Hepatocyte (in vitro differentiated cells): ENCODE measurements at regions not wholly inside any gene's neighbourhood (a gene's known extent, or its start where the extent isn't known, plus 50 kb on each side); places are given as distances from the start of the nearest gene placed in this dataset.

Experiments
- DNase-seq: peaks from one replicate; pipeline ENCODE4 v3.0.0-alpha.2; 2016; ENCODE audit warnings: low spot score
- H2AFZ ChIP-seq: fragments of 200-600 bp; sonication (generic); 2 replicates; pipeline ENCODE4 v1.6.0; 2016; ENCODE audit warnings: antibody characterized with exemption, mild to moderate bottlenecking
- H3K27ac ChIP-seq: fragments of 200-600 bp; sonication (generic); 2 replicates; pipeline ENCODE4 v1.5.1; 2016; ENCODE audit warnings: mild to moderate bottlenecking
- H3K27me3 ChIP-seq: fragments of 200-600 bp; sonication (generic); 2 replicates; pipeline ENCODE4 v1.6.1; 2016
- H3K36me3 ChIP-seq: fragments of 200-600 bp; sonication (generic); replicated peaks from 2 replicates; pipeline ENCODE4 v1.5.1; 2016; ENCODE audit warnings: low read depth; ENCODE audit not compliant: insufficient read depth
- H3K4me1 ChIP-seq: fragments of 200-600 bp; sonication (generic); 2 replicates; pipeline ENCODE4 v1.5.1; 2016; ENCODE audit warnings: mild to moderate bottlenecking, moderate library complexity; ENCODE audit not compliant: insufficient read depth
- H3K4me2 ChIP-seq: fragments of 200-600 bp; sonication (generic); 2 replicates; pipeline ENCODE4 v1.6.0; 2016
- H3K4me3 ChIP-seq: fragments of 200-600 bp; sonication (generic); 2 replicates; pipeline ENCODE4 v1.5.1; 2016; ENCODE audit warnings: mild to moderate bottlenecking
- H3K79me2 ChIP-seq: fragments of 200-600 bp; sonication (generic); 2 replicates; pipeline ENCODE4 v1.6.0; 2017; ENCODE audit warnings: mild to moderate bottlenecking
- H3K9me2 ChIP-seq: fragments of 200-600 bp; sonication (generic); replicated peaks from 2 replicates; pipeline ENCODE4 v1.6.0; 2017; ENCODE audit warnings: mild to moderate bottlenecking; ENCODE audit not compliant: insufficient read depth
- H3K9me3 ChIP-seq: fragments of 200-600 bp; sonication (generic); 2 replicates; pipeline ENCODE4 v1.5.1; 2016; ENCODE audit warnings: low read depth, mild to moderate bottlenecking
- H4K20me1 ChIP-seq: fragments of 200-600 bp; sonication (generic); 2 replicates; pipeline ENCODE4 v1.6.0; 2016; ENCODE audit warnings: mild to moderate bottlenecking; ENCODE audit not compliant: insufficient read depth, poor library complexity, severe bottlenecking
- EZH2 ChIP-seq: fragments of 200-600 bp; sonication (generic); IDR thresholded peaks from 2 replicates; pipeline ENCODE4 v1.6.1; 2016; ENCODE audit warnings: antibody characterized with exemption, mild to moderate bottlenecking, borderline replicate concordance
- EZH2phosphoT487 ChIP-seq: fragments of 200-600 bp; sonication (generic); IDR thresholded peaks from one replicate; pipeline ENCODE4 v1.6.1; 2018; ENCODE audit warnings: antibody characterized with exemption, mild to moderate bottlenecking, low read depth, moderate library complexity; ENCODE audit not compliant: unreplicated experiment, severe bottlenecking
- WGBS: methylation state at CpG from one replicate; pipeline ENCODE4 v1.1.6; 2016; ENCODE audit warnings: low lambda C conversion rate; ENCODE audit errors: missing lambda C conversion rate; 5-methylcytosine and 5-hydroxymethylcytosine counted together
- TF ChIP-seq, protein P1 (sequence below): fragments of 200-600 bp; sonication (generic); IDR thresholded peaks from 2 replicates; pipeline ENCODE4 v1.5.1; 2016; ENCODE audit warnings: antibody characterized with exemption, mild to moderate bottlenecking; ENCODE audit not compliant: poor library complexity

GRCh38 chr1:73587080-73587479 lies 610.9 kb downstream of the LRRIQ3 start:
- WGBS = 100% methylated on average over 1 of the region's 1 CpG
- Histone ChIP-seq H3K79me2 (no peaks in the 10 kb centered on the region), H3K9me3 (no peaks in the 10 kb centered on the region), H3K9me2 (no peaks in the 10 kb centered on the region), H4K20me1 (no peaks in the 10 kb centered on the region), H3K27ac (no peak overlapping the region), H3K4me3 (no peak overlapping the region), H3K4me2 (no peak overlapping the region), H3K4me1 (no peaks in the 10 kb centered on the region), H3K27me3 (no peaks in the 10 kb centered on the region), H2AFZ (no peak overlapping the region), H3K36me3 (no peaks in the 10 kb centered on the region)
- no peak for DNase-seq
- TF ChIP-seq, protein P1, sequence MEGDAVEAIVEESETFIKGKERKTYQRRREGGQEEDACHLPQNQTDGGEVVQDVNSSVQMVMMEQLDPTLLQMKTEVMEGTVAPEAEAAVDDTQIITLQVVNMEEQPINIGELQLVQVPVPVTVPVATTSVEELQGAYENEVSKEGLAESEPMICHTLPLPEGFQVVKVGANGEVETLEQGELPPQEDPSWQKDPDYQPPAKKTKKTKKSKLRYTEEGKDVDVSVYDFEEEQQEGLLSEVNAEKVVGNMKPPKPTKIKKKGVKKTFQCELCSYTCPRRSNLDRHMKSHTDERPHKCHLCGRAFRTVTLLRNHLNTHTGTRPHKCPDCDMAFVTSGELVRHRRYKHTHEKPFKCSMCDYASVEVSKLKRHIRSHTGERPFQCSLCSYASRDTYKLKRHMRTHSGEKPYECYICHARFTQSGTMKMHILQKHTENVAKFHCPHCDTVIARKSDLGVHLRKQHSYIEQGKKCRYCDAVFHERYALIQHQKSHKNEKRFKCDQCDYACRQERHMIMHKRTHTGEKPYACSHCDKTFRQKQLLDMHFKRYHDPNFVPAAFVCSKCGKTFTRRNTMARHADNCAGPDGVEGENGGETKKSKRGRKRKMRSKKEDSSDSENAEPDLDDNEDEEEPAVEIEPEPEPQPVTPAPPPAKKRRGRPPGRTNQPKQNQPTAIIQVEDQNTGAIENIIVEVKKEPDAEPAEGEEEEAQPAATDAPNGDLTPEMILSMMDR = no peak
- TF ChIP-seq EZH2phosphoT487 (no peak), EZH2 (no peak)

- 94% methylated on average over 1 of the region's 1 CpG for WGBS
- Histone ChIP-seq H3K4me2 (no peak overlapping the region), H3K4me3 (no peak overlapping the region), H3K36me3 (no peaks in the 10 kb centered on the region), H2AFZ (no peak overlapping the region), H3K79me2 (no peaks in the 10 kb centered on the region), H3K27ac (no peak overlapping the region), H4K20me1 (no peaks in the 10 kb centered on the region), H3K27me3 (no peaks in the 10 kb centered on the region), H3K4me1 (no peaks in the 10 kb centered on the region), H3K9me3 (no peaks in the 10 kb centered on the region), H3K9me2 (no peaks in the 10 kb centered on the region)
- TF ChIP-seq EZH2 (no peak), EZH2phosphoT487 (no peak)
- TF ChIP-seq, protein P1 = no peak
- no peak for DNase-seq
Measured at GRCh38 chr1:73577206-73577605, 620.8 kb downstream of the LRRIQ3 start.

GRCh38 chr1:73576083-73576482 lies 621.9 kb downstream of the LRRIQ3 start:
- Histone ChIP-seq H3K27ac (no peak overlapping the region), H2AFZ (no peak overlapping the region), H3K27me3 (no peaks in the 10 kb centered on the region), H3K4me2 (no peak overlapping the region), H3K36me3 (no peaks in the 10 kb centered on the region), H4K20me1 (no peaks in the 10 kb centered on the region), H3K4me3 (no peak overlapping the region), H3K9me3 (no peaks in the 10 kb centered on the region), H3K9me2 (no peaks in the 10 kb centered on the region), H3K4me1 (no peaks in the 10 kb centered on the region), H3K79me2 (no peaks in the 10 kb centered on the region)
- peak; percentile 19 for DNase-seq
- TF ChIP-seq EZH2 (no peak), EZH2phosphoT487 (no peak)
- TF ChIP-seq, protein P1 = no peak
- WGBS = 26% methylated on average over 2 of the region's 2 CpGs

DNA sequence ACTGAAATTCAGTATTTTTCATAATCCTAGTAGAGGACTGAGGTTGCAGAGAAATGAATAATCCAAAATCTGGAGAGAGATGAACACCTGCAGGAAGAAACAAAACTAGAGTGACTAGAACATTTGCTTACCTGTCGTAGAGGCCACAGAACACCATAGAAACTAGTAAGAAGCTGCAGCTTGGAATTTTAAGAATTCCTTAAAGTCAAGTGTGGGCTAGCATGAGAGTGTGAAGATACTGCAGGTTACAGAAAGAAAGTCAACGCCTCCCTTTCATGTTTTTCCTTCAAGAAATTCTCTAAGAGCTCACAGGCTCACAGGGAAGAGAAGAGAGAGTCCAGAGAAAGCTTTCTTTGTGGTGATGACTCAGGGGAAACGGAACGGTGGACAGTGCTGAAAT lies 633.7 kb downstream of the LRRIQ3 start:
- WGBS = 61% methylated on average over 4 of the region's 4 CpGs

More for the DNA sequence above, 633.7 kb downstream of the LRRIQ3 start:
- Histone ChIP-seq H3K79me2 (no peaks in the 10 kb centered on the region), H3K27ac (no peak overlapping the region), H3K27me3 (no peaks in the 10 kb centered on the region), H3K36me3 (no peaks in the 10 kb centered on the region), H2AFZ (no peak overlapping the region), H3K4me2 (no peak overlapping the region), H3K9me3 (no peaks in the 10 kb centered on the region), H3K4me1 (no peaks in the 10 kb centered on the region), H4K20me1 (no peaks in the 10 kb centered on the region), H3K9me2 (no peaks in the 10 kb centered on the region), H3K4me3 (no peak overlapping the region)
- no peak for TF ChIP-seq EZH2
- TF ChIP-seq, protein P1 = no peak
- no peak for TF ChIP-seq EZH2phosphoT487
- no peak for DNase-seq
